GM12875 (cell line): ENCODE measurements at regions not wholly inside any gene's neighbourhood (a gene's known extent, or its start where the extent isn't known, plus 50 kb on each side); places are given as distances from the start of the nearest gene placed in this dataset.

Source experiments
- H3K4me3 ChIP-seq: one replicate; pipeline ENCODE4 v1.5.1; 2011; ENCODE audit warnings: low read depth, low read length, control low read depth
- CTCF ChIP-seq: IDR thresholded peaks from 2 replicates; pipeline ENCODE4 v1.5.1; 2011; ENCODE audit warnings: low read depth, mild to moderate bottlenecking, control low read depth, inconsistent platforms, low read length, moderate library complexity, borderline replicate concordance; ENCODE audit not compliant: insufficient read depth

- TF ChIP-seq CTCF: no peak
- H3K4me3 ChIP-seq: no peak overlapping the region
Observed at GRCh38 chr4:145351162-145351561, 130.5 kb upstream of the SMAD1 start.

- H3K4me3 ChIP-seq: no peak overlapping the region
- TF ChIP-seq CTCF: no peak
Observed at GRCh38 chr4:145348291-145348690, 133.4 kb upstream of the SMAD1 start.

DNA sequence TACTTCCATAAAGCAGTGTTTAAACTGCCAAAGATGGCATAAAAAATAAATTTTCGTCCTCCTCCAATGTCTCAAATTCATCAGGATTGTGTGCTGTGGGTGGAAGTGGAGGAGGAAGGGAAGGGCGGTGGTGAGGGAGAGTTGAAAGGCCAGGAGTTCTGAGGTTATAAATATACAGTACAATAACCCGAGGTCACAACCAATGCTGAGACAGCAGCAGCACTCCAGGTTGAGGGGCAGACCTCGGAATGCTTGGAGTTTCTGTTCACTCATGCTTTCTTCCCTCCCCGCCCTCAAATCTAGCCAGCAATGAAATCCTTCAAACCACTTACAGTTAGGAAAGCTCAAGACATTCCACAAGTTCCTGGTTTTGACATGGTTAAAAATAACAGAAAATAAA, 134.0 kb upstream of the SMAD1 start:
- no peak overlapping the region for H3K4me3 ChIP-seq
- no peak for TF ChIP-seq CTCF

GRCh38 chr4:145346081-145346480, 135.6 kb upstream of the SMAD1 start:
- no peak overlapping the region for H3K4me3 ChIP-seq
- no peak for TF ChIP-seq CTCF

- TF ChIP-seq CTCF: no peak
Observed at GRCh38 chr4:145345401-145345800, 136.3 kb upstream of the SMAD1 start.

DNA sequence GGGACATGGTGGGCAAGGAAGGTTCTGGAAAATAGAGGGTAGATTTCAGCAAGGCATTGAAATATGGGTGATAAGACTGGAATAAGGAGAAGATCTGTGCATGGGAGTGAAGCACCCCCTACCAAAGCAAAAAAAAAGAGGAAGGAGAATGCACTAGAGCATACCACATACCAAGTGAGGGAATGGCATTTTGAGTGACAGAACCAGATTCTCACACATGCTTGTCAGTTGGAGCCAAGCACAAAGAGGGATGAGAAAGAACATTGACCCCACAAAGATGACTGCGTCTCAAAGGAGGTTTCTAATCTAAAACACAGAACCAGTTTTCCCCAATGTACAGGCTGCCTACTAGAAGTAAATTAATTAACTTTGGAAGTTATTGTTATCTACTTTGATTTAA, 140.3 kb upstream of the SMAD1 start:
- TF ChIP-seq CTCF: no peak
- H3K4me3 ChIP-seq: no peak overlapping the region

More at GRCh38 chr4:145345401-145345800, 136.3 kb upstream of the SMAD1 start:
- H3K4me3 ChIP-seq: no peak overlapping the region

DNA sequence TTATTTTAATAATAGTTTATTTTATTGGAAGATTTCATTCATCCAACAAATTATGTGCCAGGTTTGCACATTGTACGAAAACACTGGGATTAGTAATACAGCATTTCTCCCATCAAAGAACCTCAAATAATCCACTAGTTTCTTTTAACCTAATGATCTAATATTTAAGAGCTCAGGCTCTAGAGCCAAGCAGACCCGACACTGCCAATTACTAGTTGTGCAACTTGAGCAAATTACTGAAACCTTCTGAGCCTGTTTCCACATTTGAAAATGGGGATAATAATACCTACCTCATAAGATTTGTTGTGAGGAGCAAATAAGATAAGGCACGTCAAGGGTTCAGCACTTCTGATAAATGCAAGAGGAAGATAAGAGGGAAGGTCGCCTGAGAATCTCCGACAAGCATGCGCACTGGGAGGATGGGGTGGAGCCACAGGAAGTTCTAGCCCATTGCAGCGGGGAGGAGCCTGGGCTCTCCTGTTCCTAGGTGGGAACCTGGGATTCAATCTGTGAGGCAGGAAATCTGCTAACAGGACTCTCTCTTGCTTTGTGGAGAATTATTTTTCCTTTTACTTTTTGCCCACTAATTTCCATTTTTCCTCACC, 141.5 kb upstream of the SMAD1 start:
- TF ChIP-seq CTCF: no peak

More for the DNA sequence above, 141.5 kb upstream of the SMAD1 start:
- H3K4me3 ChIP-seq: no peak overlapping the region
